Spleen (tissue), 11 donors: ENCODE measurements at regions not wholly inside any gene's neighbourhood (a gene's known extent, or its start where the extent isn't known, plus 50 kb on each side); places are given as distances from the start of the nearest gene placed in this dataset.
"Not testable (repeated sequence)": the region's sequence is repeated elsewhere in the genome, so short reads cannot be mapped to it uniquely, and the experiment has no call there.

Experiments
- DNase-seq: peaks from one replicate; pipeline ENCODE4 v3.0.0-alpha.2; 2020
- H3K27ac ChIP-seq, 8 donors: fragments of 200-600 bp; sonication (generic) in 7 of 8; 1 replicate in 4 of 8; 2 replicates in 4 of 8; pipeline versions ENCODE4 v1.5.0 to v1.8.0; 2016 to 2021; ENCODE audit warnings: inconsistent platforms in 4 of 8, mild to moderate bottlenecking in 4 of 8, moderate library complexity in 1 of 8
- H3K27me3 ChIP-seq, 7 donors: fragments of 200-600 bp; sonication (generic) in 6 of 7; replicated peaks in 1 of 7; 1 replicate in 4 of 7; 2 replicates in 3 of 7; pipeline versions ENCODE4 v1.5.0 to v1.8.0; 2016 to 2021; ENCODE audit warnings: inconsistent platforms in 3 of 7, mild to moderate bottlenecking in 1 of 7
- H3K36me3 ChIP-seq, 6 donors: fragments of 200-600 bp; sonication (generic) in 5 of 6; 1 replicate in 4 of 6; 2 replicates in 2 of 6; pipeline versions ENCODE4 v1.5.0 to v1.8.0; 2016 to 2021; ENCODE audit warnings: inconsistent platforms in 2 of 6
- H3K4me1 ChIP-seq, 6 donors: fragments of 200-600 bp; sonication (generic) in 5 of 6; 1 replicate in 3 of 6; 2 replicates in 3 of 6; pipeline versions ENCODE4 v1.5.0 to v1.8.0; 2016 to 2021; ENCODE audit warnings: inconsistent platforms in 3 of 6
- H3K4me3 ChIP-seq, 8 donors: fragments of 200-600 bp; sonication (generic) in 7 of 8; 1 replicate in 4 of 8; 2 replicates in 4 of 8; pipeline versions ENCODE4 v1.5.0 to v1.8.0; 2016 to 2021; ENCODE audit warnings: inconsistent platforms in 4 of 8, mild to moderate bottlenecking in 4 of 8, moderate library complexity in 2 of 8
- H3K9me3 ChIP-seq, 8 donors: fragments of 200-600 bp; sonication (generic) in 7 of 8; 1 replicate in 4 of 8; 2 replicates in 4 of 8; pipeline versions ENCODE4 v1.5.0 to v1.8.0; 2016 to 2021; ENCODE audit warnings: inconsistent platforms in 4 of 8
- CTCF ChIP-seq, 11 experiments: fragments of 200-600 bp in 7 of 11; fragments of 450-650 bp in 4 of 11; sonication (generic) in 4 of 11; IDR thresholded peaks in 8 of 11; conservative IDR thresholded peaks in 3 of 11; 1 replicate in 7 of 11; 2 replicates in 4 of 11; pipeline versions ENCODE4 v1.4.0 to v1.8.0; 2016 to 2021; ENCODE audit warnings: antibody characterized with exemption in 11 of 11, inconsistent platforms in 4 of 11, mild to moderate bottlenecking in 1 of 11
- POLR2A ChIP-seq, 3 donors: fragments of 450-650 bp; IDR thresholded peaks; one replicate each; pipeline ENCODE4 v1.5.1; 2017; ENCODE audit warnings: antibody characterized with exemption in 3 of 3, mild to moderate bottlenecking in 1 of 3
- POLR2AphosphoS5 ChIP-seq, 3 donors: sonication (generic); formaldehyde crosslinking; IDR thresholded peaks; one replicate each; pipeline ENCODE4 v1.5.1; 2017; ENCODE audit warnings: antibody characterized with exemption in 3 of 3
- WGBS, 5 donors: extraction: QIAGEN DNeasy Blood & Tissue Kit in 3 of 5; methylation state at CpG; one replicate each; pipeline versions ENCODE4 v1.1.5 to v1.1.7; 2013 to 2018; 5-methylcytosine and 5-hydroxymethylcytosine counted together
- intact Hi-C: fragments of 100-400 bp; cut with DNase I; formaldehyde crosslinking; loops from one replicate; pipeline ENCODE4 v1.15.0; 2023; ENCODE audit warnings: low total_unique reads
- donor health status: healthy with polysubstance abuse.
- donor health status: DM: no; HTN: no; CAD: no; lungs with moderate emphysema.
- donor health status: DM: no; HTN: no; CAD: no.
- donor health status: Bipolar disorder and iron deficiency.
- donor health status: healthy.
- donor health status: DM: no; HTN: no; CAD: no.
- donor health status: DM: yes; HTN: yes; CAD: no.

- TF ChIP-seq POLR2AphosphoS5 (IDR thresholded peaks at IDR 0.05) (no peak), CTCF (IDR thresholded peaks at IDR 0.05 in 8 of 11, conservative IDR thresholded peaks at IDR 0.05 in 3 of 11) (no peak), POLR2A (IDR thresholded peaks at IDR 0.05) (no peak)
- Histone ChIP-seq H3K27ac (no peak overlapping the region), H3K36me3 (no peaks in the 10 kb centered on the region), H3K27me3 (no peaks in the 10 kb centered on the region), H3K4me3 (no peak overlapping the region), H3K9me3 (peaks cover 0 to 18% (median 5%) of the 10 kb centered on the region in 8 donors), H3K4me1 (no peaks in the 10 kb centered on the region)
- DNase-seq = no peak
- intact Hi-C loops = no loop called here
Observed at GRCh38 chr5:163161512-163161911, 275.9 kb upstream of the CCNG1 start.

- no peaks in the 10 kb centered on the region for H3K27me3 ChIP-seq
- H3K4me3 ChIP-seq = no peak overlapping the region
- no peak for DNase-seq
- H3K9me3 ChIP-seq = peaks cover 0 to 26% (median 5%) of the 10 kb centered on the region in 8 donors
- no peak overlapping the region for H3K27ac ChIP-seq
- no peaks in the 10 kb centered on the region for H3K4me1 ChIP-seq
- 66 to 85% (median 71%) methylated on average over 3 of the region's 3 CpGs for WGBS, 5 donors
- no peaks in the 10 kb centered on the region for H3K36me3 ChIP-seq
- no peak for TF ChIP-seq CTCF (IDR thresholded peaks at IDR 0.05 in 8 of 11, conservative IDR thresholded peaks at IDR 0.05 in 3 of 11)
- no peak for TF ChIP-seq POLR2AphosphoS5 (IDR thresholded peaks at IDR 0.05)
- no peak for TF ChIP-seq POLR2A (IDR thresholded peaks at IDR 0.05)
- intact Hi-C loops = no loop called here
Observed at GRCh38 chr5:163162645-163163044, 274.8 kb upstream of the CCNG1 start.

- intact Hi-C loops = no loop called here
- TF ChIP-seq CTCF (IDR thresholded peaks at IDR 0.05 in 8 of 11, conservative IDR thresholded peaks at IDR 0.05 in 3 of 11) = no peak
- no peak for TF ChIP-seq POLR2A (IDR thresholded peaks at IDR 0.05)
- TF ChIP-seq POLR2AphosphoS5 (IDR thresholded peaks at IDR 0.05) = no peak
- no peak for DNase-seq
- WGBS, 5 donors = 62 to 80% (median 67%) methylated on average over 2 of the region's 2 CpGs
- H3K27me3 ChIP-seq = no peaks in the 10 kb centered on the region
- H3K9me3 ChIP-seq = peaks cover 0 to 27% (median 10%) of the 10 kb centered on the region in 8 donors
- H3K4me1 ChIP-seq = no peaks in the 10 kb centered on the region
- no peak overlapping the region for H3K27ac ChIP-seq
- H3K4me3 ChIP-seq = no peak overlapping the region
- H3K36me3 ChIP-seq = no peaks in the 10 kb centered on the region
Observed at GRCh38 chr5:163163858-163164257, 273.5 kb upstream of the CCNG1 start.

- TF ChIP-seq POLR2A (IDR thresholded peaks at IDR 0.05) (no peak), CTCF (IDR thresholded peaks at IDR 0.05 in 8 of 11, conservative IDR thresholded peaks at IDR 0.05 in 3 of 11) (no peak), POLR2AphosphoS5 (IDR thresholded peaks at IDR 0.05) (no peak)
- Histone ChIP-seq H3K36me3 (no peaks in the 10 kb centered on the region), H3K27ac (no peak overlapping the region), H3K4me3 (no peak overlapping the region), H3K9me3 (peaks cover 0 to 41% (median 18%) of the 10 kb centered on the region in 8 donors), H3K27me3 (no peaks in the 10 kb centered on the region), H3K4me1 (no peaks in the 10 kb centered on the region)
- WGBS, 5 donors = 86 to 100% (median 92%) methylated on average over 3 to 10 of the region's 10 CpGs
- no peak for DNase-seq
- intact Hi-C loops = no loop called here
Observed at GRCh38 chr5:163165277-163165676, 272.1 kb upstream of the CCNG1 start.

GRCh38 chr5:163170161-163170560 is 267.2 kb upstream of the CCNG1 start:
- H3K27me3 ChIP-seq, H3K27ac ChIP-seq, intact Hi-C loops, H3K4me1 ChIP-seq, DNase-seq, H3K4me3 ChIP-seq, H3K36me3 ChIP-seq: not testable (repeated sequence)
- WGBS, 5 donors = 73 to 90% (median 80%) methylated on average over 3 of the region's 3 CpGs
- H3K9me3 ChIP-seq = peaks cover 0 to 49% (median 16%) of the 10 kb centered on the region in 8 donors
